B cell (primary cell): ENCODE measurements at regions not wholly inside any gene's neighbourhood (a gene's known extent, or its start where the extent isn't known, plus 50 kb on each side); places are given as distances from the start of the nearest gene placed in this dataset.

Experiments
- CTCF ChIP-seq: fragments of 200-600 bp; IDR thresholded peaks from one replicate; pipeline ENCODE4 v1.8.0; 2022; ENCODE audit warnings: antibody characterized with exemption, mild to moderate bottlenecking
- EZH2 ChIP-seq: IDR thresholded peaks from 2 replicates; pipeline ENCODE4 v1.6.1; 2012; ENCODE audit warnings: borderline replicate concordance, low read depth, mild to moderate bottlenecking, moderate library complexity, low read length; ENCODE audit not compliant: insufficient read depth, poor library complexity, severe bottlenecking

GRCh38 chr4:94135701-94136100 is 72.0 kb upstream of the SMARCAD1 start:
- TF ChIP-seq CTCF (no peak), EZH2 (no peak)
